Retinal pigment epithelial cell (primary cell): ENCODE measurements at regions not wholly inside any gene's neighbourhood (a gene's known extent, or its start where the extent isn't known, plus 50 kb on each side); places are given as distances from the start of the nearest gene placed in this dataset.

Experiments used
- DNase-seq: peaks from one replicate; pipeline ENCODE4 v3.0.0-alpha.2; 2010; ENCODE audit warnings: low read depth
- H3K4me3 ChIP-seq: 2 replicates; pipeline ENCODE4 v1.5.1; 2011; ENCODE audit warnings: mild to moderate bottlenecking, low read length, control low read depth, moderate library complexity
- CTCF ChIP-seq: conservative IDR thresholded peaks from 2 replicates; pipeline ENCODE4 v1.5.1; 2011; ENCODE audit warnings: low read depth, low read length, control low read depth, inconsistent platforms

- no peak overlapping the region for H3K4me3 ChIP-seq
- TF ChIP-seq CTCF = no peak
- DNase-seq = no peak
Observed at GRCh38 chrX:95640226-95640625, 1044.4 kb upstream of the DIAPH2 start.

- no peak for DNase-seq
- TF ChIP-seq CTCF = no peak
- no peak overlapping the region for H3K4me3 ChIP-seq
Observed at GRCh38 chrX:95645738-95646137, 1038.9 kb upstream of the DIAPH2 start.

- no peak overlapping the region for H3K4me3 ChIP-seq
- no peak for DNase-seq
- TF ChIP-seq CTCF = no peak
Observed at GRCh38 chrX:95662200-95662599, 1022.4 kb upstream of the DIAPH2 start.

- no peak for TF ChIP-seq CTCF
- DNase-seq = no peak
- H3K4me3 ChIP-seq = no peak overlapping the region
Observed at GRCh38 chrX:95666056-95666455, 1018.6 kb upstream of the DIAPH2 start.

- no peak overlapping the region for H3K4me3 ChIP-seq
- TF ChIP-seq CTCF = no peak
- no peak for DNase-seq
Observed at GRCh38 chrX:95675011-95675410, 1009.6 kb upstream of the DIAPH2 start.

GRCh38 chrX:95675794-95676193 lies 1008.8 kb upstream of the DIAPH2 start:
- DNase-seq = no peak
- no peak for TF ChIP-seq CTCF
- no peak overlapping the region for H3K4me3 ChIP-seq

GRCh38 chrX:95678679-95679078 lies 1006.0 kb upstream of the DIAPH2 start:
- no peak for TF ChIP-seq CTCF
- no peak for DNase-seq
- H3K4me3 ChIP-seq = no peak overlapping the region
